MM.1S (cell line): ENCODE measurements at regions not wholly inside any gene's neighbourhood (a gene's known extent, or its start where the extent isn't known, plus 50 kb on each side); places are given as distances from the start of the nearest gene placed in this dataset.
"Not testable (repeated sequence)": the region's sequence is repeated elsewhere in the genome, so short reads cannot be mapped to it uniquely, and the experiment has no call there.

Experiments used
- DNase-seq: peaks from one replicate; pipeline ENCODE4 v3.0.0-alpha.2; 2015
- H2AFZ ChIP-seq: fragments of 300-600 bp; sonication (generic); 2 replicates; pipeline ENCODE4 v1.6.0; 2016; ENCODE audit warnings: antibody characterized with exemption, low read length
- H3F3A ChIP-seq: fragments of 300-600 bp; sonication (generic); 2 replicates; pipeline ENCODE4 v1.6.1; 2016; ENCODE audit warnings: mild to moderate bottlenecking, antibody characterized with exemption, low read length, moderate library complexity, mixed read lengths; ENCODE audit not compliant: insufficient read depth
- H3K27ac ChIP-seq: fragments of 300-600 bp; sonication (generic); 2 replicates; pipeline ENCODE4 v1.5.1; 2016; ENCODE audit warnings: mild to moderate bottlenecking, low read length
- H3K27me3 ChIP-seq: fragments of 300-600 bp; sonication (generic); replicated peaks from 2 replicates; pipeline ENCODE4 v1.6.0; 2016; ENCODE audit warnings: low read length; ENCODE audit not compliant: insufficient read depth
- H3K36me3 ChIP-seq: fragments of 300-600 bp; sonication (generic); replicated peaks from 2 replicates; pipeline ENCODE4 v1.6.1; 2016; ENCODE audit warnings: mild to moderate bottlenecking, low read length, mixed read lengths; ENCODE audit not compliant: insufficient read depth
- H3K4me1 ChIP-seq: fragments of 300-600 bp; sonication (generic); 2 replicates; pipeline ENCODE4 v1.6.1; 2016; ENCODE audit warnings: low read length, mixed read lengths
- H3K4me2 ChIP-seq: fragments of 300-600 bp; sonication (generic); 2 replicates; pipeline ENCODE4 v1.6.0; 2016; ENCODE audit warnings: low read depth, low read length
- H3K4me3 ChIP-seq: fragments of 300-600 bp; sonication (generic); 2 replicates; pipeline ENCODE4 v1.5.1; 2016; ENCODE audit warnings: low read length, mixed read lengths
- H3K79me2 ChIP-seq: fragments of 300-600 bp; sonication (generic); 2 replicates; pipeline ENCODE4 v1.6.1; 2016; ENCODE audit warnings: mixed run types, low read length, mixed read lengths
- H3K9ac ChIP-seq: fragments of 300-600 bp; sonication (generic); 2 replicates; pipeline ENCODE4 v1.6.1; 2016; ENCODE audit warnings: low read length, mixed read lengths
- H3K9me2 ChIP-seq: fragments of 300-600 bp; sonication (generic); replicated peaks from 2 replicates; pipeline ENCODE4 v1.6.1; 2016; ENCODE audit warnings: mild to moderate bottlenecking, low read length, mixed read lengths; ENCODE audit not compliant: insufficient read depth
- H3K9me3 ChIP-seq: fragments of 300-600 bp; sonication (generic); replicated peaks from 2 replicates; pipeline ENCODE4 v1.6.1; 2016; ENCODE audit warnings: mild to moderate bottlenecking, low read length, mixed read lengths; ENCODE audit not compliant: insufficient read depth
- H4K20me1 ChIP-seq: fragments of 300-600 bp; sonication (generic); 2 replicates; pipeline ENCODE4 v1.6.1; 2016; ENCODE audit warnings: mild to moderate bottlenecking, low read length, moderate library complexity, mixed read lengths; ENCODE audit not compliant: insufficient read depth
- EZH2 ChIP-seq: fragments of 300-600 bp; sonication (generic); optimal IDR thresholded peaks from 2 replicates; pipeline ENCODE3; 2017; ENCODE audit warnings: low read depth, mild to moderate bottlenecking, antibody characterized with exemption, low read length, mixed read lengths
- EZH2phosphoT487 ChIP-seq: fragments of 300-600 bp; sonication (generic); IDR thresholded peaks from 2 replicates; pipeline ENCODE4 v1.6.1; 2018; ENCODE audit warnings: antibody characterized with exemption, low read length
- TF ChIP-seq, protein P1 (sequence below): fragments of 300-600 bp; sonication (generic); IDR thresholded peaks from 2 replicates; pipeline ENCODE4 v1.5.1; 2016; ENCODE audit warnings: antibody characterized with exemption, low read length, mixed read lengths

DNA sequence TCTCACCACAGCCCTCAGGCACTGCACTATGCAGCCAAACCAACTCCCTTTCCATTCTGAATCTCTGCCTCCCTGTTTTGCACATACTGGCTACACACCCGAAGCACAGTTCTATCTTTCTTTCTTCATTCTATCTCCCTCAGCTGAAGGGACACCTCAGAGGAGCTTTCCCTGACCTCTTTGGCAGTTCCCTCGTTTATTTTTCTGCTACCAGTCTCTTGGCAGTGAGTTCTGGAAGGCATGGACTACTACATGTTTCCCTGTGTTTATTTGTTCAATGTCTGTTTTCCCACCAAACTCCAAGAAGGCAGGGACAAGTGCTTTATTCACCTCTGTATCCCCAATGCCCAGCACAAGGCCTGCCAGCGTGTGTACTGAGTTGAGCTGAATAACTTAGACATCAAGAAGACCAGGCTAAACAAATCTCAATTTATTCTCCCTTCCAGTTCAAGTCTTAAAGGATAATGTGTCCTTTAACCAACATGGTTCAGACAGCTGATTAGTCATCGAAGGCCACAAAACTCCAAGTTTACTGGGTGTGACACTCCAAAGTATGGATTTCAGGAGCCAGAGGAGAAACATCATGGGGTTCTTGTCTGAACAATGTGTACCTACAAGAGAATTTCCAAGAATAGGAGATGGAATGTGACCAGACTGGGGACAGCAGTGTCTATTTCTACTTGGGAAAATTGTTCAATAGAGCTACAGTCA is 260.1 kb upstream of the CTNNB1 start:
- DNase-seq, result no peak
- Histone ChIP-seq H3K9me2 (no peaks in the 10 kb centered on the region), H3K79me2 (no peaks in the 10 kb centered on the region), H3K27ac (no peak overlapping the region), H3K27me3 (no peaks in the 10 kb centered on the region), H3F3A (no peaks in the 10 kb centered on the region), H4K20me1 (no peaks in the 10 kb centered on the region), H3K9me3 (no peaks in the 10 kb centered on the region), H3K4me2 (no peak overlapping the region), H3K9ac (no peak overlapping the region), H2AFZ (no peak overlapping the region), H3K4me3 (no peak overlapping the region), H3K4me1 (no peaks in the 10 kb centered on the region), H3K36me3 (no peaks in the 10 kb centered on the region)
- TF ChIP-seq EZH2phosphoT487 (no peak), EZH2 (no peak)
- TF ChIP-seq, protein P1, sequence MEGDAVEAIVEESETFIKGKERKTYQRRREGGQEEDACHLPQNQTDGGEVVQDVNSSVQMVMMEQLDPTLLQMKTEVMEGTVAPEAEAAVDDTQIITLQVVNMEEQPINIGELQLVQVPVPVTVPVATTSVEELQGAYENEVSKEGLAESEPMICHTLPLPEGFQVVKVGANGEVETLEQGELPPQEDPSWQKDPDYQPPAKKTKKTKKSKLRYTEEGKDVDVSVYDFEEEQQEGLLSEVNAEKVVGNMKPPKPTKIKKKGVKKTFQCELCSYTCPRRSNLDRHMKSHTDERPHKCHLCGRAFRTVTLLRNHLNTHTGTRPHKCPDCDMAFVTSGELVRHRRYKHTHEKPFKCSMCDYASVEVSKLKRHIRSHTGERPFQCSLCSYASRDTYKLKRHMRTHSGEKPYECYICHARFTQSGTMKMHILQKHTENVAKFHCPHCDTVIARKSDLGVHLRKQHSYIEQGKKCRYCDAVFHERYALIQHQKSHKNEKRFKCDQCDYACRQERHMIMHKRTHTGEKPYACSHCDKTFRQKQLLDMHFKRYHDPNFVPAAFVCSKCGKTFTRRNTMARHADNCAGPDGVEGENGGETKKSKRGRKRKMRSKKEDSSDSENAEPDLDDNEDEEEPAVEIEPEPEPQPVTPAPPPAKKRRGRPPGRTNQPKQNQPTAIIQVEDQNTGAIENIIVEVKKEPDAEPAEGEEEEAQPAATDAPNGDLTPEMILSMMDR, result no peak

- Histone ChIP-seq H3K79me2 (no peaks in the 10 kb centered on the region), H2AFZ (no peak overlapping the region), H3K4me3 (no peak overlapping the region), H4K20me1 (no peaks in the 10 kb centered on the region), H3K9me2 (no peaks in the 10 kb centered on the region), H3K36me3 (no peaks in the 10 kb centered on the region), H3K9me3 (no peaks in the 10 kb centered on the region), H3K9ac (no peak overlapping the region), H3K4me1 (no peaks in the 10 kb centered on the region), H3K4me2 (no peak overlapping the region), H3K27me3 (no peaks in the 10 kb centered on the region), H3F3A (no peaks in the 10 kb centered on the region), H3K27ac (no peak overlapping the region)
- no peak for DNase-seq
- TF ChIP-seq, protein P1, result no peak
- TF ChIP-seq EZH2, result no peak
Measured at GRCh38 chr3:40939741-40940130, 259.6 kb upstream of the CTNNB1 start.

GRCh38 chr3:40940651-40941050 is 258.7 kb upstream of the CTNNB1 start:
- TF ChIP-seq, protein P1, result no peak
- TF ChIP-seq EZH2phosphoT487 (no peak), EZH2 (no peak)
- Histone ChIP-seq H3K27me3 (no peaks in the 10 kb centered on the region), H2AFZ (no peak overlapping the region), H3K4me1 (no peaks in the 10 kb centered on the region), H3K9me2 (no peaks in the 10 kb centered on the region), H3K4me2 (no peak overlapping the region), H3K36me3 (no peaks in the 10 kb centered on the region), H3K27ac (no peak overlapping the region), H3K79me2 (no peaks in the 10 kb centered on the region), H3K9me3 (no peaks in the 10 kb centered on the region), H4K20me1 (no peaks in the 10 kb centered on the region), H3F3A (no peaks in the 10 kb centered on the region), H3K4me3 (no peak overlapping the region), H3K9ac (no peak overlapping the region)
- no peak for DNase-seq

- H3K9me3 ChIP-seq, H3K27me3 ChIP-seq: not testable (repeated sequence)
Measured at GRCh38 chr3:40947022-40947421, 252.3 kb upstream of the CTNNB1 start.

GRCh38 chr3:40949347-40949746 is 250.0 kb upstream of the CTNNB1 start:
- not testable (repeated sequence) for H4K20me1 ChIP-seq, H3K4me2 ChIP-seq

More at GRCh38 chr3:40947022-40947421, 252.3 kb upstream of the CTNNB1 start:
- not testable (repeated sequence) for H3K4me3 ChIP-seq, H2AFZ ChIP-seq, H3K36me3 ChIP-seq, H4K20me1 ChIP-seq, H3K27ac ChIP-seq, DNase-seq, H3K4me1 ChIP-seq, H3K4me2 ChIP-seq, H3F3A ChIP-seq, H3K9ac ChIP-seq, H3K79me2 ChIP-seq, H3K9me2 ChIP-seq

More at GRCh38 chr3:40949347-40949746, 250.0 kb upstream of the CTNNB1 start:
- H3K36me3 ChIP-seq, H3K4me1 ChIP-seq, H3F3A ChIP-seq, H3K27ac ChIP-seq, H3K79me2 ChIP-seq, H3K27me3 ChIP-seq, H3K9me3 ChIP-seq, H2AFZ ChIP-seq, H3K9me2 ChIP-seq, H3K9ac ChIP-seq, H3K4me3 ChIP-seq, DNase-seq: not testable (repeated sequence)
